ENCODE measurements at regions not wholly inside any gene's neighbourhood (a gene's known extent, or its start where the extent isn't known, plus 50 kb on each side); places are given as distances from the start of the nearest gene placed in this dataset.
"Not testable (repeated sequence)": the region's sequence is repeated elsewhere in the genome, so short reads cannot be mapped to it uniquely, and the experiment has no call there.

DNA sequence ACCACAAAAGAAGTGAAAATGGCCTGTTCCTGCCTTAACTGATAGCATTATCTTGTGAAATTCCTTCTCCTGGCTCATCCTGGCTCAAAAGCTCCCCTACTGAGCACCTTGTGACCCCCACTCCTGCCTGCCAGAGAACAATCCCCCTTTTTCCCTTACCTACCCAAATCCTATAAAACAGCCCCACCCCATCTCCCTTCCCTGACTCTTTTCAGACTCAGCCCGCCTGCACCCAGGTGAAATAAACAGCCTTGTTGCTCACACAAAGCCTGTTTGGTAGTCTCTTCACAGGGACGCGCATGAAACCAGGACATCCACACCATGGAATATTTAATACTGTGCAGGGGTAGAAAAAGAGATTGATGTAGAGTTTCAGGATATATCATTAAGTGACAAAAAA, 1677.0 kb downstream of the C4orf33 start:
- not testable (repeated sequence) for DNase-seq (ENCODE audit: low read depth)

DNA sequence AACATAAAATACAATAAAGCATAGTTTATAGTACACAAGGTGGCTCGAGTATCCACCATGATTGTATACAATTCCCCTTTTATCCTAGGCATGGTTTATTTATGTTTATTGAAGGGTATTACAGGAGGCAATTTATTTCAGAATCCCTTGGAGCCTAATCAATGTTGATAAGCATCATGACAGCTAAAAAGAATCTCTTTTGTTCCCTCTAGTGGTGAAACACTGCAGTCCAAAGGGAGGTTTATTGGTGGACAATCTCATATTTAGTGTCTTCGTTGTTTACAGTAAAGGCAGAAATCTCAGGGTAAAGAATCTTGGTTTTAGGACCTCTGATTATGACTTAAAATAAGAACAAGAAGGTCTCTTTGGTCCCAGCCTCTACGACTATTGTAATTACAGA, 1712.5 kb downstream of the C4orf33 start:
- DNase-seq (ENCODE audit: low read depth) = no peak

DNA sequence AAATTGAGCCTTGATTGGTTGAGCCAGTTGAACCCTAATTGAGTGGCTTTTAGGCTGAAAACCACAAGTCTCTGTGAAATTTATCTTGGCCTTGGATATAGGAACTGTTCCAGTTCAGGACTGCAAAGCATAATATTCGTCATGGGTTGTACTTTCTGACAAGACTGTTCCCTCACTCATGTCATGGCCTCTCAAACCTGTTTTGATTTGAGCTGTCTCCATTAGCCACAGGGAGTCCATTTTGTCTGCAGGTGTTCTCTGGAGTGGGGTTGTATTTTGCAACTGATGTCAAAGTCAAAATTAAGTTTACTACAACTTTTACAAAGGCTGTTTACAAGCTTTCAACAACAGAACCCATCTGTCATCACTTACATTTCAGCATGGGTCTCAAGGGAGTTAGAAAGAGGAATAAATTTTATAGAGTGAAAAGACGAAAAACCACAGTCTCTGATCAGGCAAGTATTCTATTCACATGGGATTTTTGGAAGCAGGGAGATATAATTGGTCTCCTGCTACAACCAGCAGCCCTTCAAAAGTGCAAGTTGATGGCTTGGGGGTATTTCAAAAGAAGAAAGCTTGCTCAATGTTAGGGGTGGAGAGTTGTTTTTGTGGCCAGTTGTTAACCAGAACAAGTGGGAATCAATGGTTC, 1716.3 kb downstream of the C4orf33 start:
- no peak for DNase-seq (ENCODE audit: low read depth)

DNA sequence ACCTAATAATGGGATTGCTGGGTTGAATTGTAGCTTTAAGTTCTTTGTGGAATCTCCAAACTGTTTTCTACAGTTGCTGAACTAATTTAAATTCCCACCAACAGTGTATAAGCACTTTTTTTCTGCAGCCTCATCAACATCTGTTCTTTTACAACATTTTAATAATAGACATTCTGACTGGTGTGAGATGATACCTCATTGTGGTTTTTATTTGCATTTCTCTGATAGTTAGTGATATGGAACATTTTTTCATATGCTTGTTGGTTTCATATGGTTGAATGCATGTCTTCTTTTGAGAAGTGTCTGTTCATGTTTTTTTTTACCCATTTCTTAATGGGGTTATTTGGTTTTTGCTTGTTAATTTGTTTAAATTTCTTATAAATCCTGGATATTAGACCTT, 1718.9 kb downstream of the C4orf33 start:
- no peak for DNase-seq (ENCODE audit: low read depth)

DNA sequence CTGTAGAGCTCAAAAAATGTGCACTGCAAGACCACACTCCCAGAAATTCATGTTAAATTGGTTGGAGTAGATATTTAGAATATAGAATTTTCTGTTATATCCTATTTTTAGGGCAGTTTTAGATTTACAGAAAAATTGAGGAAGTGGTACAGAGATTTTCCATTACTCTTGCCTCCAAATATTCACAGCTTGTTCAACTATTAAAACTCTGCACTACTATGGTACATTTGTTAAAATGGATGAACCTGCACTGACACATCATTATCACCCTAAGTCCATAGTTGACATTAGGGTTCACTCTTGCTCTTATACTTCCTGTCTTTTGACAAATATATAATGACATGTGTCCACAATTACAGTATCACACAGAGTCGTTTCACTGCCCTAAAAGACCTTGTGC, 1724.5 kb downstream of the C4orf33 start:
- no peak for DNase-seq (ENCODE audit: low read depth)

DNA sequence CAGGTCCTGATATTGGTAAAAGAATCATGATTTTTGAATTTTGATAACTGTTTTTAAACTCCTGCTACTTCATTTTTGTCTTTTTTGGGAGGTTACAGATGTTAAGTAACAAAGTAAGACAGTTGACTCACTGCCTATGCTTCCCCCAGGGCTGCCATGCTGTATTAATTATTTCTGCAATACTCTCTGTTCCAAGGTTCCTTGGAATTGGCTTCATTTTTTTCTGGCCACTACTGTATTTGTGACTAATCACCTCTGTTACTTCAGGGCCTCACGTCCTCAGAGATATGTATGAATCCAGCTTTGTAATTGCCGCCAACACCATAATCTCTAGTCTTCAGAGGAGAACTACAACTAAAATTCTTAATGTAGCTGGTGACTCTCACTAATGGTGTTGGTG, 1729.3 kb downstream of the C4orf33 start:
- DNase-seq (ENCODE audit: low read depth) = no peak

DNA sequence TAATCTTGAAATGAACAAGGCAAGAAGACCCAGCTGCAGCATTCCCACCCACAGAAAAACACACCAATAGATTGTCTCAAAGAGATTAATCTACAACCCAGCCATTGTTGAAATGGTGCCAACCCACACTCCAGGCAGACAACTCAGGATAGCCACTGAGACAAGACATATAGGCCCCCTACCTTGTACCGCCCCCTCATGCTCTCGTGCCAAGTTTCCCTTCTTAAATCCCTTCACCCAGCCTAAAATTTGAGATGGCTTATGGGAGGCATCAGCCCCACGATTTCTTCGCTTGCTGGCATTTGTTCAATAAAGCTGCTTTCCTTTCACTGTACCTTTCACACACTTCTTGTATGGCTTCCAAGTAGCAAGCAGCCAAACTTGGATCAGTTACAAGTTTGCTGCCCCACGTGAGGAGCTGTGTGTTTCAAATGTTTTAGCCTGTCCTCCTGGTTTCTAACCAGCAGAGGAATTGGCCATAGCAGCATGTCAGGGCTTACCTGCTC, 1754.1 kb downstream of the C4orf33 start:
- no peak for DNase-seq (ENCODE audit: low read depth)

DNA sequence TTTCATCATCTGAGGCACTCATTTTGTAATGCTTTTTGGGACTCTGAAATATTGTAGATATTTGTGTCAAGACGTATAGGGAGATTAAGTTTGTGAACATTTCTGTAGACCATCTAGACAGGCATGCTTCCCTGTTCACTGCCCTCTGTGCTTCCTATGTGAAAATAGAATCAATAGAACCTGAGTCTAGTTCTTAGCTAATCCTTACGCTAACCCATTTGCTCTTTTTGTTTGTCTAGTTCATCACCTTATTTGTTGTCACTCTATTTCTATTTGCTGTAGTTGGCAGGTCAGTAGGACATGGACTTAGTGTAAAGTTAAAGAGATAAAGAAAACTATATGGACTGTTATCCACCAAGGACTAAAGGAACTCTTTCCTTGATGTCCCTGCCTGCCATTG, 1755.2 kb downstream of the C4orf33 start:
- DNase-seq (ENCODE audit: low read depth) = no peak

DNA sequence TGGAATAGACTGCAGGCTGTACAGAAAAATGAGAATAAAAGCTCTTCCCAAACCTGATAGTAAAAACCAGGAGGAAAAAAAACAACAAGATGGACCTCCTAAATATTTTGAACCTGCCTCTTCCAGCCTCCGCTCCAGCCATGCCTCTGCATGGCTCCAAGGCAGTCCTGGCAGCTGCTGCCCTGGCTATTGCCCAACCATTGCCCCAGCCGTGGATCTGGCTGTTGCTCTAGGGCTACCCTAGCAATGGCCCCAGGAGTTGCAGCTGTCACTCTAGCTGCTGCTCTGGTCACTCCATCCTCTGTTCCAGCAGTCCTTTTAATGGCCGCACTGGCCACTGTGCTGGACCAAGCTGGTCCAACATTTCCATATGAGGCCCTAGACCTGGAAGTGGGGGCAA, 1756.0 kb downstream of the C4orf33 start:
- no peak for DNase-seq (ENCODE audit: low read depth)

DNA sequence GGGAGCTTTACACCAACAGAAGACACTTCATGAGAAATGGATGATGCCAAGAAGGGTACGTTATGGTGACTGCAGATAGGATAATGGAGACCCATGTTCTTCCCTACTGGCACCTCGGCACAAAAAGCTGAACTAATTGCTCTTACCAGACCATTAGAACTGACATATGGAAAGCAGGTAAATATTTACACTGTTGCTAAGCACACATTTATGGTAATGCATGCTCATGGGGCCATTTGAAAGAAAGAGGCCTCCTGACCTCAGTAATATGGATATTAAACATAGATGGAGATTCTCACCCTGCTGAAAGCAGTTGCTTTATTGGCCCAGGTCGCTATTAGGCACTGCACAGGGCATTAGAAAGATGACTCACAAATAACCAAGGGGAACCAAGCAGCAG, 1759.6 kb downstream of the C4orf33 start:
- DNase-seq (ENCODE audit: low read depth) = no peak

DNA sequence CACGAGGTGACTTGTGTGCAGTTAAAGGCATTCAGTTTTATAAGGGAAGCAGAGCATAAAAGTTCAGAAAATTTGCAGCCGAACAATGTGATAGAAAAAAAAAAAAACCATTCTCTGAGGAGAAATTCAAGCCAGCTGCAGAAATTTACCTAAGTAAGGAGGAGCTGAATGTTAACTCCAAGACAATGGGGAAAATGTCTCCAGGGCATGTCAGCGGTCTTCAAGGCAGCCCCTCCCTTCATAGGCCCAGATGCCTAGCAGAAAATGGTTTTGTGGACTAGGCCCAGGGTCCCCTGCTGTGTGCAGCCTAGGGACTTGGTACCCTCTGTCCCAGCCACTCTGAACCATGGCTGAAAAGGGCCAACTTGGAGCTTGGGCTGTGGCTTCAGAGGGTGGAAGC, 1764.0 kb downstream of the C4orf33 start:
- no peak for DNase-seq (ENCODE audit: low read depth)

DNA sequence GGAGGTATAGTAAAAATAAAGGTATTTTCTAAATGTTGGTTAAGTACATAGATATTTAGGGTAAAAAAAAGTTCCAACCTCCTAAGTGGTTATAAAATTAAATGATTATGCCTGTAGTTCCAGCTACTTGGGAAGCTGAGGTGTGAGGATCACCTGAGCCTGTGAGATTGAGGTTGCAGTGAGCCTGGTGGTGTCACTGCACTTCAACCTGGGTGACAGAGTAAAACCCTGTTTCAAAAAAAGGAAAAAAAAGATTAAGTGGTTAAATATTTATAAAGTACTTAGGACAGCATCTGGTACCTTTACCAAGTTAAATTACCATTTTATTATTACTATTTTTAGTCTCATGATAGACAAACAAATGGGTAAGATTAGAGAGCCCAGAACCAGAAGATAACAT, 1801.0 kb downstream of the C4orf33 start:
- DNase-seq (ENCODE audit: low read depth) = no peak

DNA sequence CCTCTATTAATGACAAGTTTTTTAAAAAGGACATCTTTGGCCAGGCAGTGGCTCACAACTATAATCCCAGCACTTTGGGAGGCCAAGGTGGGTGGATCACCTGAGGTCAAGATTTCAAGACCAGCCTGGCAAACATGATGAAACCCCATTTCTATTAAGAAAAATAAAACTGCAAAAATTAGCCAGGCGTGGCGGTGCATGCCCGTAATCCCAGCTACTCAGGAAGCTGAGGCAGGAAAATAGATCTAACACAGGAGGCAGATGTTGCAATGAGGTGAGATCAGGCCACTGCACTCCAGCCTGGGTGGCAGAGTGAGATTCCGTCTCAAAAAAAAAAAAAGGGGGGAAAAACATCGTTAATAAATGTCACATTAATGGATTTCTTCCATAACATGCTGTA, 1805.4 kb downstream of the C4orf33 start:
- DNase-seq (ENCODE audit: low read depth) = no peak

DNA sequence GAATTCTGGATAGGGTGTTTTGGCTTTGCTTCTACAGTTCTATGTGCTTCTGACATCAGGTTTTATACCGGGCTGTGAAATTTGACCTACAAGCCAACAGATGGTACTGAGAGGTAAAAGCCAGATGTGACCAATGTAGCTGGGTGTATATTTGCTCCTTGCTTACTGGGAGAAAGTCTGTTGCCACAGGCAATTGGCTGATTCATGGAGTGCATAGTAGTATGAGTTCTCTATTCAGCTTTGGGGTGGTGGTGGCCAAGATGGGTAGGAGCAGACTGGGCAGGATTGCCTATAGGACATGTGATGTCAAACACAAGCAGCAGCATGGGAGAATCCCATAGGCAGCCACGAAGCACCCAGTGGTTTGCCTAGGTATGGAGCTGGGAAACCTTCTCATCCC, 1827.0 kb downstream of the C4orf33 start:
- DNase-seq (ENCODE audit: low read depth) = no peak

DNA sequence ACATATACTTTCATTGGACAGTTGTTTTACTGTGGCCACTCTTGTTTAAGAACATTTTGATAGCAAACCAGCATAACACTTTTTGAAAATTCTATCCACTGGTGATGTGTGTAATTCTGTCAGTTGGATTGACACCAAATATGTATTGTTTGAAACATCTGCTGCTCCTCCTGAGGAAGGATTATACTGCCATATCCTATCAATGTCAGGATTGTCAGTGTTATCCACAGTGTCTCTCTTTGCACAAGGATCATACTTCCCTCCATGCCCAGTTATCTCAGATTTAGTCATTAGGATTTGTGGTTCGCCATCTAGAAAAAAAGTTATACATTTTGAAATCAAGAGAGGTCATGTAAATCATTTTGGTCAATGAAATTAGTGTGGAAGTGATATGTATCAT, 1859.6 kb downstream of the C4orf33 start:
- DNase-seq (ENCODE audit: low read depth) = no peak

DNA sequence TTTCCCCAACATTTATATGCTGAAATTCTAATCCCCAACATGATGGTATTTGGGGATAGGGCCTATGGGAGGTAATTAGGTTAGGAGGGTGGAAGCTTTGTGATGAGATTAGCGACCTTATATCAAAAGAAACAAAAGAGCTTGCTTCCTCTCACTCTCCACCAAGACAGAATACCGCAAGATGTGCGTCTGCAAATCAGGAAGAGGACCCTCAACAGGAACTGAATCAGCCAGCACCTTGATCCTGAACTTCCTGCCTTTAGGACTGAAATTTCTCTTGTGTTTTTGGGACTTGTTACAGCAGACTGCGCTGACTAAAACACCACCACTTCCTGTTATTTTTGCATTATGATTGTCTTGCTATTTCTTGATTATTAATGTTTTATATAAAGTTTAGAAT, 1889.4 kb downstream of the C4orf33 start:
- DNase-seq (ENCODE audit: low read depth) = no peak

DNA sequence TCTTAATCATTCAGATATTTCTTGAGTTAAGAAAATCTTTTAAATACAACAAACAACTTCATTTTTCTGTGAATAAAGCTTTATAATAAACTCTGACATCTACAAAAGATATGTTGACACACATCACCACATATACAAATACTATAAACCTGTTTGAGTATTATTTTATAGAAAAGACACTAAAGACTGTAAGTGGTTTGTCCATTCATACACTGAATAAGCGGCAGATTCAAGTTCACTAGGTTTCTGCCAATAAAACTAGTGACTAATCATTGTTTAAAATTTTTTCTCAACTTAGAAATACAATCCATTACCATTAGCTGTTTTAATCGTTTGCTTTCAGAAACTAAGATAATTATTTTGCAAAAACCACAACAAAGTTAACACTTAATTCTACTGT, 1900.0 kb downstream of the C4orf33 start:
- no peak for DNase-seq (ENCODE audit: low read depth)

DNA sequence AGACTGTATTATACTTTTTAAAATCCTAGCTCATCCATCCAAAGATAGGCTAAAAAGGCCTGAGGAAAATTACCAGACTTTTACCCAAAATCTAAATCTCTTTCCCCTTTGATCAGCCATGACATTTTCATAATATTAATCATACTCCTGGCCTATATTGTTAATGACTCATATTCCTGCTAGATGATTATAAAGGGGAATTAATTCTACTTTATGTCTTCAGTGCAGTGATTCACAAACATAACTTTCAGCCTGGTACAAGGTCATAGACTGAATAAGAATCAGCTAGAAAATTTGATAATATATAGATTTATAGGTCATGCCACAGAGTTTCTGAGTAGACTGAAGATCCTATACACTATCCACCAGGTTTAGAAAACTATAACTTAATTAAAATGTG, 1905.4 kb downstream of the C4orf33 start:
- no peak for DNase-seq (ENCODE audit: low read depth)

DNA sequence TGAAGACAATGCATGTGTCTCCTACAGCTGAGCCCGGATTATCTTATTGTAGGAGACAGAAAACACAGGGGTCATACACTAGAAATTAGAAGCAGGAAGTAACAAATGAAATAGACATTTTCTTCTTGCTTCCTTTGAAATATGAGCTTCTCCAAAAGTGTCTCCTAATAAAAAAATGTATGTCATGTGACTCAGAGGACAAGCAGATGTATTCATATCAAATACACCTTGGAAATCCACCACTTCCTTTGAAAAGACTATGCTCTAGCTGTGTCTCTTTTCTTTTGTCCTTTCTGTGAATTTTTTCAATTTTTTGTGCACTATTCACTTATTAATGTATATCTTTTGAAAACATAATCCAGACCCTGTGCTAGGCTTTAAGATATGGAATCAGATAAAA, 1906.2 kb downstream of the C4orf33 start:
- no peak for DNase-seq (ENCODE audit: low read depth)

DNA sequence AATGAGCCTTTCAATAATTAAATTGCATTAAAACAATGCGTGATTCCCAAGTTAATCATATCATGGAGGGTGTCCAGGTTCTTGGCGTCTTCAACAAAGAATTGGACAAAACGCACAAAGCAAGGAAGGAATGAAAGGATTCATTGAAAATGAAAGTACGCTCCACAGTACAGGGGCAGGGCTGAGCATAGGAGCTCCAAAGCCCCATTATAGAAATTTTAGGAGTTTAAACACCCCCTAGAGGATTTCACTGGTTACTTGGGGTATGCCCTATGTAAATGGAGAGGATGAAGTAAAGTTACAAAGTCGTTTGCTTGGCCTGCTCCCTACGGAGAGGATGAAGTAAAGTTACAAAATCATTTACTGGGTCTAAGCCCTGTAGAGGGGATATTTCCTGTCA, 1910.4 kb downstream of the C4orf33 start:
- no peak for DNase-seq (ENCODE audit: low read depth)

DNA sequence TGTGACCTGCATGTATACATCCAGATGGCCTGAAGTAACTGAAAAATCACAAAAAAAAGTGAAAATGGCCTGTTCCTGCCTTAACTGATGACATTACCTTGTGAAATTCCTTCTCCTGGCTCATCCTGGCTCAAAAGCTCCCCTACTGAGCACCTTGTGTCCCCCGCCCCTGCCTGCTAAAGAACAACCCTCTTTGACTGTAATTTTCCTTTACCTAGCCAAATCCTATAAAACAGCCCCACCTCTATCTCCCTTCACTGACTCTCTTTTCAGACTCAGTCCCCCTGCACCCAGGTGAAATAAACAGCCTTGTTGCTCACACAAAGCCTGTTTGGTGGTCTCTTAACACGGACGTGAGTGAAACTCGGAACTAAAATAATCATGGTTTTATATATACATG, 1916.0 kb downstream of the C4orf33 start:
- DNase-seq (ENCODE audit: low read depth) = not testable (repeated sequence)

DNA sequence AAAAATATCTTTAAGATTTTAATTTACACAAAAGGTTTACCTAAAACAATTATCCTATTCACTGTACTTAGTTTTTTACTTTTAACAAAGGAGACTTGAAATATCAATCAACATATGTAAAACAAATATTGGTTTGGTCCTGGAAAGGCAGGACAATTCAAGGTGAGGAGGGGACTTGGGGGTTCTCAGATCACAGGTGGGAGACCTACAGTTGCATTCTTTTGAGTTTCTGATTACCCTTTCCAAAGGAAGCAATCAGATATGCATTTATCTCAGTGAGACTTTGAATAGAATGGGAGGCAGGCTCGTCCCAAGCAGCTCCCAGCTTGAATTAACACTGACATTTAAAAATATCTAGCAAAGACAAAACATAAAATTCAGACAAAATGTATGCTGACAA, 1917.3 kb downstream of the C4orf33 start:
- DNase-seq (ENCODE audit: low read depth) = no peak

DNA sequence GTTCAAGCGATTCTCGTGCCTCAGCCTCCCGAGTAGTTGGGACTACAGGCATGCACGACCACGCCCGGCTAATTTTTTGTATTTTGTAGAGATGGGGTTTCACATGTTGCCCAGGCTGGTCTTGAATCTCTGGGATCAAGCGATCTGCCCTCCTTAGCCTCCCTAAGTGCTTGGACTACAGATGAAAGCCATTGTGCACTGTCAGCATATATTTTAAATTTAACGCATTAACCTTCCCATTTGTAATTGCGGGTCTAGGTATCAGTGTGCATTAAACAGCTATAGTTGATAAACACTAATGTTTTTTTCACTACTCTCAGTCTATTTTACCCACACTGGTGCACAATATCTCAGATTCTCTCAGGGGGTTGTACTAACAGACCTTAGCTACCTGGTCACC, 1930.8 kb downstream of the C4orf33 start:
- DNase-seq (ENCODE audit: low read depth) = no peak

DNA sequence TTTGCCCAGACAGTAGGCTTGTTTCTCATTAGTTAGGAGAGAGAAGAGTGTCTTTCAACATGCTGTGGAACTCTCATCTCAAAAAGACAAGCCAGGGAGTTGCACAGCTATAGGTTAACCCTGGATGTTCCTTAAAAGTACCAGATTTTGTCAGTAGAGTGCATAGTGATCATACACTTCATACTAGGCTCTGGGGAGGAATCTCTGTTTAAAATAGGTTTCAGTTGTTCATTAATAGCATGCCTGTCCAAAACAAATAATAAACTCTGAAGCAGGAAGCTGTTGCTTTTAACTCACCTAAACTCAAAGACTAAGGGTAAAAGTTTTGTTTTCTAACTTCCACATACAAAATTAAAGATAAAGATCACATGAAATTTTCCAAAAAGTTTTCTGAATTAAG, 1948.4 kb downstream of the C4orf33 start:
- no peak for DNase-seq (ENCODE audit: low read depth)

DNA sequence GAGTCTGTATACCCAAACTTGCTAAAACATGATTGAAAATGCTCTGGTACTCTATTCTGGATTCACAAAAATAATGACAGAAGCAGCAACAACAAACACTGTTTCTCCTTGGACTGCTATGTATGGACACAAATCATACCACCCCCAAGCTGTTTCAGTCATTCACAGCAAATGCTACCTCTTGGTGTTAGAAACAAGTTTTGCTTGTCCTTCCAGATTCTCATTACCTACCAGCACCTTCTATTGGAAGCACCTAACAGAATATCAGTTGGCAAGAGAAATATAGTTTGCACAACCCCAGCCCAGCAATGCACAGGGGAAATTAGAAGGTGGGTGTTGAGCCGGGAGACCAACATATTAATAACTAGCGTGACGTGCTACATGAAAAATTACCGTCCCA, 1950.9 kb downstream of the C4orf33 start:
- no peak for DNase-seq (ENCODE audit: low read depth)

Measured in GM04504 (cell line).